HG02623 (cell line): ENCODE measurements at regions not wholly inside any gene's neighbourhood (a gene's known extent, or its start where the extent isn't known, plus 50 kb on each side); places are given as distances from the start of the nearest gene placed in this dataset.
"Not testable (repeated sequence)": the region's sequence is repeated elsewhere in the genome, so short reads cannot be mapped to it uniquely, and the experiment has no call there.

ENCODE experiments used
- ATAC-seq: cut with Tn5 transposase; IDR thresholded peaks from one replicate; pipeline ENCODE4 v1.9.1; 2021; ENCODE audit warnings: moderate library complexity; ENCODE audit not compliant: unreplicated experiment

DNA sequence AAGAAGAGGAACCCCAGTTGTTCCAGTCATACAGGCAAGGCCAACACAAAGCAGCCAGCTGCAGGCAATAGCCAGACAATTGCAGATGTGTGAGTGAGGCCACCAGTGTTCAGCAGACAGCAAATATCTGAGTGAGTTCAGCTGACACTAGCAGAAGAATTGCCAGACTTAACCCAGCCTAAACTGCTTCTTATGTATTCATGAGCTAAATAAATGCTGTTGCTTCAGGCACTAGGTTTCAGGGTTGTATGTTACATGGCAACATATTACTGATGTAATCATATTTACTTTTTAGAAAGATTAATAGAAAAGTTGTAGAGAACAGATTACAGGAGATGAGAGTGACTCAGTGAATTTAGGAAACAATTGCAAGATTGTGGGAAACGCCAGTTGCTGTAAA lies 129.8 kb upstream of the CHODL start:
- no peak for ATAC-seq

DNA sequence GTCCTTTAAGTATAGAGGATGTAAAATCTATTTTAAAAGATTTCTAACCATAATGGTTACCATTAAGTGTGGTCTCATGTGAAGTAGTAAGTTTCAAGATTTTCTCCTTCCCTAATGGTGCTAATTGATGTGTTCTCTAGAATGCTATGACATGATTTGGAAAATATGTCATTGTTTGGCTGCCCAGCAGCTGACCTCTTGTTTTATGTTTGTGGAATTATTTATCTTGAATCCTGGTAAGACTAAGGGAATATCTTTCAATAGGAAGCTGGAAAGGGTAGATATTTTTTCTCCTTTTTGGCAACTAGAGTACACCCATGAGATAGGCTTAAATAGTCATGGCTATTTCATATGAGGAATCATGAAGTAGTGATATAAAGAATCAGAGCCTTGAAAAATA lies 139.8 kb upstream of the CHODL start:
- ATAC-seq: no peak

DNA sequence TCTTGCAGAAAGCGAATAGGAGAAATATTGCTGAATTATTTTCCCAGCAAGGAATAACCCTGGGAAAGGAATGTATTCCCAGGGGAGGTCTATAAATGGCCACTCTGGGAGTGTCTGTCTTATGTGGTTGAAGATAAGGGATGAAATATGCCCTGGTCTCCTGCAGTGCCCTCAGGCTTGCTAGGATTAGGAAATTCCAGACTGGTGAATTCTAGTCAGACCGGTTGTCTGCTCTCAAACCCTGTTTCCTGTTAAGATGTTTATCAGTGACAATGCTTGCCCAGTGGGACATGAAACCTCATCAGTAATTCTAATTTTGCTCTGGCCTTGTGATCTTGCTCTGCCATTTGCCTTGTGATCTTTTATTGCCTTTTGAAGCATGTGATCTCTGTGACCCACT lies 148.2 kb upstream of the CHODL start:
- not testable (repeated sequence) for ATAC-seq

DNA sequence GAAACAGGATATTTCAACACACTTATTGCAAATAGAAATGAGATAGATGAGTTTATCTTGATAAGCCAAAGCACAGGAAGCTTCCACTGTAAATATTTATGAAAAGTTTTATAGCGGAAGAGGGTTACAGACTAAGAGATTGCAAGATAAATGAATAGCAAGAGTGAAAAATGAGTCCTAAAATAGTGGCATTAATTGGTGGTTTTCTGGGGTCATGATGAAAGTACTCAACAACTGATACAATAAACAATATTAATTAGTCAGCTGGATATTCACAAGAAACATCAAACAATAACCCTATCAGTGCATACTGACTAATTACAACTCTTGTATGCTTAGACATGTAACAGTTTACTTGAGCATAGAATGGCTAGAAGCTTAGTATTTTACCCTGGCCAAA lies 154.8 kb upstream of the CHODL start:
- no peak for ATAC-seq

DNA sequence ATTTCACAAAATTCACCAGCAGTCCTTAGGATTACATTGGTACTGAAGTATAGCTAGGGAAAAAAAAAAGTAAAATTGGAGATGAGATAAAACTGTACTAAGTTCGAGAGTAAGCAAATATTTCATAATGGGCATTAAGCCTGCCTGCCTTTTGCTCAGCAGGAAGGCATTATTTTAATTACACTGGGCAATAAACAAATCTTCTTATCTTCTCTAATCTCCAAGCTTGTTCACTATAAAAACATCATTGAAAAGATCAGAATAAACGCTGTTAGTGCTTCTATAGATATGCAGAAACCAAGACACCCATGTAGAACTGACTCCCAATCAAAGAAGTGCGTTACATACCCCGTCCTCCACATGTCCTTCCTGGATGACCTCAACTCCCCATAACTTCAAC lies 174.2 kb upstream of the CHODL start:
- no peak for ATAC-seq

DNA sequence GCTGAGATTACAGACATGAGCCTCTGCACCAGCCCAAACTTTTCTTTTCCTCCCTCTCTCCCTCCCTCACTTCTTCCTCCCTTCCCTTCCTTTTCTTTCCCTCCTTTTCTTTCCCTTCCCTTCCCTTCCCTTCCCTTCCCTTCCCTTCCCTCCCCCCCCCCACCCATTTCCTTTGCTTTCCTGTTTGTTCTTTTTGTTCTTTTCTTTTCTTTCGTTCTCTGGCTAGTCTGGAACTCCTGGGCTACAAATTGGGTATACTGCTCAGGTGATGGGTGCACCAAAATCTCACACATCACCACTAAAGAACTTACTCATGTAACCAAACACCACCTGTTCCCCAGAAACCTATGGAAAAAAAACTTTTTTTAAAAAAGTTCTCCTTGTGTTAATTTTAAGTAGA lies 174.8 kb upstream of the CHODL start:
- ATAC-seq: no peak

DNA sequence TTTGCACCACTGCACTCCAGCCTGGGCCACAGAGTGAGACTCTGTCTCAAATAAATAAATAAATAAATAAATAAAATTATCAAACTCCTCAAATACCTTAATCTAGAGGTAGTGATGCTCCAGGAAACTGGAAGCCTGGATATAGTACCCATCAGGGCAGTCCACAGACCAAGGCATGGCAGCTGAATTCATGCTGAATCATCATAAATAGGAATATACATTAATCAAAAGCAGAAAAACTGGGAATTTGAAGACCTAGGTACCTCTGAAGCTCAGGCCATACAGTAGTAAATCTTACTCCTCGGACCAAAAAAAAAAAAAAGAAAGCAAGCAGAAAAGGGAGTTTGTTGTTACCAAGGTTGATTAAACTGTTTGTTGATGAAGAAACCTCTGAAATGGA lies 184.2 kb upstream of the CHODL start:
- ATAC-seq: no peak

DNA sequence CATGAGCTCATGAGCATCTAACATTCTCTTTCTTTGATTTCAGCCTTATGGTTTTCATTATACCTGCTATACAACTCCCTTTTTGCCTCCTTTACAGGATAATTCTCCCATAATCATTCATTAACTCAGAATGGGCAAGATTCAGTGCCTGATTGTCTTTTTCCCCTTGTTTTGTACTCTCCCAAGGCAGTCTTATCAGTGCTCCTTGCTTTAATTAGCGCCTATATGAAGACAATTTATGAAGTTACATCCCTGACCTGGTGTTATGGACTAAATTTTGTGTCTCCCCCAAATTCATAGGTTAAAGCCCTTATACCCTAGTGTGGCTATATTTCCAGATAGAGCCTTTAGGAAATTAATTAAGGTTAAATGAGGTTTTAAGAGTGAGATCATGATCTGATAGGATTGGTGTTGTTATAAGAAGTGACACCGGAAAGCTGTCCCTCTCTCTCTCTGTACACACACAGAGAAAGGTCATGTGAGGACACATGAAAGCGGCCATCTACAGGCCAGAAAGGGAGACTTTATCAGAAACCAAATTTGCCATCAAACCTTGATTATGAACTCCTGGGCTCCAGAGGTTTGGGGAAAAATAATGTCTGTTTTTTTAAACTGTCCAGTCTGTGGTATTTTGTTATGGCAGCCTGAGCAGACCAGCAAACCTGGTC lies 185.8 kb upstream of the CHODL start:
- no peak for ATAC-seq

DNA sequence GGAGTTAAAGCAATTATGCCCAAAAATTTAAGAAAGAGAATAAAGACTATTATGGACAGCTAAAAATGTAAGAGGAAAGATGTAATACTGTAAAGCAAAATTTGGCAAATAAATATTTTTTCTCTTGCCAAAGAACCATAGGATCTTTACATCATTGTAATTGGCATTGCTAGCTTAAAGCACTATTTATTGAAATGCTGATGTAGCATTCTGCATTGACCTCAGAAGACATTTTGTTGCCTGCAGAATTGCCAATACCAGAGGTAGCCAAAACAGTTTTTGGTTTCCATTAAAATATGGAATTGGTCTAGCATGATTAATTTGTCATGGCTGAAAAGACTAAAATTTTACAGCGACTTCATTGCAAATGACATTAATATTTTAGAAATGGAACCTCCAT lies 191.5 kb upstream of the CHODL start:
- ATAC-seq: no peak

DNA sequence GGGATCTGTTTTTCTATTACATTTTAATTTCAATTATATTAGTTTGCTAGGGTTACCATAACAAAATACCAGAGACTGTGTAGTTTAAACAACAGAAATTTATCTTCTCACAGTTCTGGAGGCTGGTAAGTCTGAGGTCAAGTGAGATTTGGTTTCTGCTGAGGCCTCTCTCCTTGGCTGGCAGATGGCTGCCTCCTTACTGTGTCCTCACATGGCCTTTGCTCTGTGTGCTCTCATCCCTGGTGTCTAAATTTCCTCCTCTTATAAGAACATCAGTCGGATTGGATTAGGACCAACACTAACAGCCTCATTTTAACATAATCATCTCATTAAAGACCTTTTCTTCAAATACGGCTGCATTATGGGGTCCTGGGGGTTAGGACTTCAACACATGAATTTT lies 195.2 kb upstream of the CHODL start:
- no peak for ATAC-seq

DNA sequence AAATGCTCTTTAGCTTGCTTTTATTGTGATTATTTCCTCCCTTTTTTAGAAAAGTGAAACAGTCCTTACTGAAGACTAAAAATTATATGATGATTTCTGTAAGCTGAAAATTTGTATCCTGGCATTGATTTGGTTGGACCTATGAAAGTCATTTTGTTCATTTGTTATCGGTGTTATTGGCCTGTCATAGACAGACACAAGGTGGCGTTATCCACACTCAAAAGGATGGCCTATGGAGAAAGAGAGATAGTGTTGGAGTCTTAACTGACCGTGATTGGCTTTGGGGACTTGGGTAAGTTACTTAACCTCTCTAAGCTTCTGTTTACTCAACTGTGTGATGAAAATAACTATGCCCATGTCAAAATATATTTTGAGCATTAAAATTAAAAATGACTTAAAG lies 203.6 kb upstream of the CHODL start:
- ATAC-seq: no peak

DNA sequence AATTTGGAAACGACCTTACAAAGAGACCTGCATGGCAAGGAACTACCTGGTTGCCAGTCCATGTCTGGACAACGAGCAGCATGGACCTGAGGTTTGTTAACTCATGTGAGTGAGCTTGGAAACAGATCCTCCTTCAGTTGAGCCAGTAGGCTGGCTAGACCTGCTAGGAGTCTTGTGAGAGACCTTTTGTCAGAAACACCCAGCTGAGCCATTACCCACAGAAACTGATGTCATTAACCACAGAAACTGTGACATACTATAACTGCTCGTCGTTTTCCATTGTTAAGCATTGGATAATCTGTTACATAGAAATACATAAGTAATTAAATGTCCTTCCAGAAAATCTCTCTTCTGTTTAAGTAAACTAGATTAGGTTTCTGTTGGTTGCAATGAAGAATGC lies 211.1 kb upstream of the C21orf91 start:
- peak; percentile 61 for ATAC-seq

DNA sequence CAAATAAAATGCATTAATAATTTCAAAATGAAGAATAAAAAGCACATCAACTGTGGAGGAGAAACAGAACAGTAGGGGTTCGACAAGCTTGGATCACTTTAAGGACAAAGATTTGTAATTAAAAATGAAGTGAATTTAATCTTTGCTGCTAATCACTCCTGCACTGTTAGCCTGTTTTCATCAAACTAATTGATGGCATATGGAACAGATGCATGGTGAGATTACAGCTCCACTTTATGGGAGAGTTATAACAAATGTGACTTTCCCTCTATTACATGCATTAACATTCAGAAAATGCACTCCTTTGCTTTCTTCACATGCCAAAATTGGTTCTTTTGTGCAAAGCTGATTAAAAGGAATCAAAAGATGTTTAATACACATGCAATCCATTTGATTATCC lies 207.2 kb upstream of the C21orf91 start:
- no peak for ATAC-seq

DNA sequence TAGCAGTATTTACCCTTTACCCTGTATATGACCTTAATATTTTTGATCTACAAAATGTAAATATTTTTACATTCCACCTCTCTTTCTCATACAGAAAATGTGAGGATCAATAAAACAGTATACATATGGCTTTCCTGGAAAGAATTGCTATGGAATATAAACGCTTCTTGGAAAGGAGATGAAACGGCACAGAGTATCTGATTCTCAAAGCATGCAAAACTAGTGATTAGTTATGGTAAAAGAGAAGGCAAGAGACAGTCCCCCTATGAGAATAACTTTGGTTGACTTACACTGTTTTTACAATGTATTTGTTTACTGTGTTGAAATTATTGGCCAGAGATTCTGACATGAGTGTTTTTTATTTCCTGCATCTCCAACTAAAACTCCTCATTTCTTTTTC lies 204.6 kb upstream of the C21orf91 start:
- ATAC-seq: no peak

DNA sequence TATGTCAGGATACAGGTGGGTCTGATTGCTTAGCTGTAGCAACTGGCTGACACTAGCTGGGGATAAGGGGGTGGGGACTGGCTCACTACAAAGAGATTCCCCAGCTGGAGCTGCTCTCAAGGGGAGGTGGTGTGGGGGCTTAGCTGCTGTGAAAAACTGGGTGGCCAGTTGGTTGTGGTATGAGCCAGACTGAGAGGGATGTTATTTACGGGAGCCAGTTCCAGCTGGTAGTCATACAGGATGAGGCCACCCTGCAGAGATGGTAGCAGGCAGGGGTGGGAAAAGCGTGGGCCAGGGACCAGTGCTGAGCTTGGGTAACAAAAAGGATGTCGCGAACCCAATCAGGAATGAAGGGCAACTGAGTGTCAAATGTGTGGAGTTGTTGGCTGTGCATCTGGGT lies 204.0 kb upstream of the C21orf91 start:
- ATAC-seq: no peak

DNA sequence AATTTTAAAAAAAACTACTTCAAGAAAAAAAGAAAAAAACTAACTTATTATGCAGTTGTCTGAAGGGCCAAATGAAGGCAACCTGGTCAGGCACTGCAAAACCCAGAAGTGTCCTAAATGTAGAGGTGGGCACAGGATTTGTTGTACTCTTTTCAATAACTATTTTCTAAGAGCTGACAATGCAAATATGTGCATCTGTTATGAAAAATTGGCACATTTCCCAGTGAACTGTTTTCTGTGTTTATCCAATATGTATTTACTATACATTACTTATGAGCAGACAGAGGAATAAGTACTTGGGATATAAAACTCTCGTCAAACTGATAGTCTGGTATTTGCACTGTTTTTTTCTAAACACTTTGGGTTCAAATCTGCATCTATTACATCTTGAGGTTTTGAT lies 188.0 kb upstream of the C21orf91 start:
- ATAC-seq: no peak

DNA sequence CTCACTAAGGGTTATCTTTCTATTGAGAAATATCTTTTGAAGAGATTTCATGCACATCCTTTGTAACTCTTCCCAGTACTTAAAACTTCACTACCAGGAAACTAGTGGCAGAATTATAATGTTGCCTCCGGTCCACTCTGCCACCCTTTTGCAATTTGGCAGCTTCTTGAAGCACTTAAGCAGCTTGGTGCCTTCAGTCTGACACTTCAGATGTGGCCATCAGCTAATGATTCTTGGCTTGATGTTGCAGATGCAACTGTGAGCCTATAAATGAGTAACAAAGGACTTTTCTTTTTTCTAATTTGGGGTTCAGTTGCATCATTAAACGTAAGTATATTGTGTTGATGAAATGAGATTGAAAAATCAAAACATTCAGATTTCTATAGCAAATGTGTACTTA lies 187.5 kb upstream of the C21orf91 start:
- ATAC-seq: no peak

DNA sequence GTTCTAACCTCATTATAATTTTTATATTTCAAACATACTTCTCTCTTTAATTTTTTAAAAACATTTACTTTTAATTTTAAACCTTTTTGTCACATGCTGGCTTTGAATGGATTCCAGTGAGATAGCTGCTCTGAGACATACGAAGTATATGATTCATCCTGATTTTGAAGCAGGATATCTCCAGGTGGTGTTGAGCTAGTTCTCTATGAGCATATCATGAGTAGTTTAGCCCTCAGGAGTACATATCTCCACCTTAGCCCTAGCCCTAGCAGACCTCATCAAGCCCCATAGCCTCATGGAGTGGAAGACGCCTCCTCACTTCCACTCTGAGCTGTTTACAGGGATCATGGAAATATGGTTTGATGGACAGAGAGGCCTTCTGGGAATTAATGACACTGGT lies 183.2 kb upstream of the C21orf91 start:
- no peak for ATAC-seq

DNA sequence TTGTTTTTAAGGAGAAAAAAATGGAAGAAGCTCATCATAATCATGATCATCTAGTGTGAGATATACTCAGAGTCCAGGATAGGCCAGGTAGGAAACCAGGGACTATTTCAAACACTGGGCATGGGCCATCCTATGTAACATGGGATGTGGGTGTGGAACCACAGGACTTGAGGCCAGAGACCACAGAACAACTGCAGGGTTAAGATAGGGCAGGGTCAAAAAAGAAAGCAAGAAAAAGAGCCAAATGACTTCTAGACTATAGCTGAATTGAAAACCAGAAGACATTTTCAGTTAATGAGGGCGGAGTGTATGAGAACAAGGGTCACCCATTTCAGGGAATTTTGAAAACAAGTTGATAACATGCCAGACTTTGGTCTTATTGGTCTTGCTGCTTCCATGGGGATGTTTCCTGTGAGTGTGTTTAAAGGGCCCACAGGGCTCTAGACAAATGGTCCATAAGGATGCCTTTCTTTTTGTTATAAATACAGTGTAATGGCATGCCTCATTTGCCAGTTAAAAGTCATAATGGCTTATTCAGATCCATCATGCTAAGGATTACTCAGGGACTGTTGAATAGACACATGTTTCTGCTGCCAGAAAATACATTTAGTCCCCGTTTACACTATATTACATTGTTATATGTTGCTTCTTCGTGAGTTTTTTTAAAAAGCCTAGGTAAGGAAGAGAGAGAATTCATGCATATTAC lies 182.0 kb upstream of the C21orf91 start:
- ATAC-seq: no peak

DNA sequence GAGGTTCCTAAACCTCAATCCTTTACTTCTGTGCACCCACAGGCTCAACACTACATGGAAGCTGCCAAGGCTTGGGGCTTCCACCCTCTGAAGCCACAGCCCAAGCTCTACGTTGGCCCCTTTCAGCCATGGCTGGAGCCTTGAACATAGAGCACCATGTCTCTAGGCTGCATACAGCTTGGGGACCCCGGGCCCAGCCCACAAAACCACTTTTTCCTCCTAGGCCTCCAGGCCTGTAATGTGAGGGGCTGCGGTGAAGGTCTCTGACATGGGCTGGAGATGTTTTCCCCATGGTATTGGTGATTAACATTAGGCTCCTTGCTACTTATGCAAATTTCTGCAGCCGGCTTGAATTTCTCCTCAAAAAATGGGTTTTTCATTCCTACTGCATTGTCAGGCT lies 179.4 kb upstream of the C21orf91 start:
- ATAC-seq: not testable (repeated sequence)

DNA sequence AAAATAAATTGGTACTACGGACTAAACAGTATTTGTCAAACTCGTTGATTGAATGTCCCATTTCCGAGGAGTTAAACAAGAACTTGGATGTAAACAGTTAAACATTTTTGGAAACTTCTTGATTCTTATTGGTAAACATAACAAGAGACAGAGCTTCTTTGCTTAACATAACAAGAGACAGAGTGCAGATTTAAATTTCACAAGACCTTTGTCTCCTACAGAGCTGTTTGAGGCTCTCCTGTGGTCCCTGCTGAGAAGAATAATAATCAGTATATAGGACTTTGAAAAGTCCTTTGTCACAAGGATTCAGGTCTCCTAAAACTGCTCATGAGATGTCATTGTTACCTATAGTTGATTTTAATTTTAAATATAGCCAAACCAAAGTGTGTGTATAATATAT lies 170.6 kb upstream of the C21orf91 start:
- ATAC-seq: no peak

DNA sequence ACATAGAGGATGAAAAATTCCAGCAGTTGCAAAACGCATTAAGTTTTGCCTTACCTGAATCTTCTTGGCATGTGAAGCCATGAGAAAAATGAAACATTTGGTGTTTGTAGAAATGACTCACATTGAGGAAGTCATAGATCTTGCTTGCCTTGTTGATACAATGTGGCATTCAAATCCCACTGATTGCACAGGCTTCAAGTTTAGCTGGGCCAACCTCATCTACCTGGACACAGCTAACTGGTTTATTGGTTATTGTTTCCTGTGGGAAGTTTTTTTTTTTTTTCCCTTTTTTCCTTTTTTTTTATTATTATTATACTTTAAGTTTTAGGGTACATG lies 168.9 kb upstream of the C21orf91 start:
- no peak for ATAC-seq
